MM.1S (cell line): ENCODE measurements at regions not wholly inside any gene's neighbourhood (a gene's known extent, or its start where the extent isn't known, plus 50 kb on each side); places are given as distances from the start of the nearest gene placed in this dataset.

Experiments
- DNase-seq: peaks from one replicate; pipeline ENCODE4 v3.0.0-alpha.2; 2015
- H2AFZ ChIP-seq: fragments of 300-600 bp; sonication (generic); 2 replicates; pipeline ENCODE4 v1.6.0; 2016; ENCODE audit warnings: antibody characterized with exemption, low read length
- H3F3A ChIP-seq: fragments of 300-600 bp; sonication (generic); 2 replicates; pipeline ENCODE4 v1.6.1; 2016; ENCODE audit warnings: mild to moderate bottlenecking, antibody characterized with exemption, low read length, moderate library complexity, mixed read lengths; ENCODE audit not compliant: insufficient read depth
- H3K27ac ChIP-seq: fragments of 300-600 bp; sonication (generic); 2 replicates; pipeline ENCODE4 v1.5.1; 2016; ENCODE audit warnings: mild to moderate bottlenecking, low read length
- H3K27me3 ChIP-seq: fragments of 300-600 bp; sonication (generic); replicated peaks from 2 replicates; pipeline ENCODE4 v1.6.0; 2016; ENCODE audit warnings: low read length; ENCODE audit not compliant: insufficient read depth
- H3K36me3 ChIP-seq: fragments of 300-600 bp; sonication (generic); replicated peaks from 2 replicates; pipeline ENCODE4 v1.6.1; 2016; ENCODE audit warnings: mild to moderate bottlenecking, low read length, mixed read lengths; ENCODE audit not compliant: insufficient read depth
- H3K4me1 ChIP-seq: fragments of 300-600 bp; sonication (generic); 2 replicates; pipeline ENCODE4 v1.6.1; 2016; ENCODE audit warnings: low read length, mixed read lengths
- H3K4me2 ChIP-seq: fragments of 300-600 bp; sonication (generic); 2 replicates; pipeline ENCODE4 v1.6.0; 2016; ENCODE audit warnings: low read depth, low read length
- H3K4me3 ChIP-seq: fragments of 300-600 bp; sonication (generic); 2 replicates; pipeline ENCODE4 v1.5.1; 2016; ENCODE audit warnings: low read length, mixed read lengths
- H3K79me2 ChIP-seq: fragments of 300-600 bp; sonication (generic); 2 replicates; pipeline ENCODE4 v1.6.1; 2016; ENCODE audit warnings: mixed run types, low read length, mixed read lengths
- H3K9ac ChIP-seq: fragments of 300-600 bp; sonication (generic); 2 replicates; pipeline ENCODE4 v1.6.1; 2016; ENCODE audit warnings: low read length, mixed read lengths
- H3K9me2 ChIP-seq: fragments of 300-600 bp; sonication (generic); replicated peaks from 2 replicates; pipeline ENCODE4 v1.6.1; 2016; ENCODE audit warnings: mild to moderate bottlenecking, low read length, mixed read lengths; ENCODE audit not compliant: insufficient read depth
- H3K9me3 ChIP-seq: fragments of 300-600 bp; sonication (generic); replicated peaks from 2 replicates; pipeline ENCODE4 v1.6.1; 2016; ENCODE audit warnings: mild to moderate bottlenecking, low read length, mixed read lengths; ENCODE audit not compliant: insufficient read depth
- H4K20me1 ChIP-seq: fragments of 300-600 bp; sonication (generic); 2 replicates; pipeline ENCODE4 v1.6.1; 2016; ENCODE audit warnings: mild to moderate bottlenecking, low read length, moderate library complexity, mixed read lengths; ENCODE audit not compliant: insufficient read depth
- EZH2 ChIP-seq: fragments of 300-600 bp; sonication (generic); optimal IDR thresholded peaks from 2 replicates; pipeline ENCODE3; 2017; ENCODE audit warnings: low read depth, mild to moderate bottlenecking, antibody characterized with exemption, low read length, mixed read lengths
- EZH2phosphoT487 ChIP-seq: fragments of 300-600 bp; sonication (generic); IDR thresholded peaks from 2 replicates; pipeline ENCODE4 v1.6.1; 2018; ENCODE audit warnings: antibody characterized with exemption, low read length
- TF ChIP-seq, protein P1 (sequence below): fragments of 300-600 bp; sonication (generic); IDR thresholded peaks from 2 replicates; pipeline ENCODE4 v1.5.1; 2016; ENCODE audit warnings: antibody characterized with exemption, low read length, mixed read lengths

DNA sequence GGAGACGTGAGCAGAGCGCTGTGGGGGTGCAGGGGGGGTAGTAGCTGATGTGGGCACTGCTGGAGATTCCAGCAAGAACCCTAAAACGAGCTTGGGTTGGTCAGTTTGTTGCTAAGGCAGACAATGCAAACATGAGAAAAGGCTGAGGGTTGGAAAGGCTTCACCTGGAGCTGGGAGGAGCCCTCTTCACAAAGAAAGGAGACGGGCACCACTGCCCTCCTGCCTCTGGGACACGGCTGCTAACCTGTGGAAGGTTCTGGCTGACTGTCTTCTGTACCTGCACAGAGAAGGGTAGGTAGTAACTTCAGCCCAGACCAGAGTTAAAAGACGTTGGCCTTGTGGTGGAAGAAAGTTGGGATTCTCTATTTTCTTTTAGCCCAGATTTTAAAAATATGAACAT, 108.7 kb downstream of the SUCLA2 start:
- Histone ChIP-seq H3K9ac (no peak overlapping the region), H3K4me2 (no peak overlapping the region), H3K36me3 (no peaks in the 10 kb centered on the region), H3F3A (no peaks in the 10 kb centered on the region), H3K4me1 (no peaks in the 10 kb centered on the region), H3K9me2 (no peaks in the 10 kb centered on the region), H3K4me3 (no peak overlapping the region), H3K79me2 (no peaks in the 10 kb centered on the region), H3K9me3 (no peaks in the 10 kb centered on the region), H2AFZ (no peak overlapping the region), H3K27ac (no peak overlapping the region), H4K20me1 (no peaks in the 10 kb centered on the region), H3K27me3 (no peaks in the 10 kb centered on the region)
- TF ChIP-seq EZH2 (no peak), EZH2phosphoT487 (no peak)
- TF ChIP-seq, protein P1, sequence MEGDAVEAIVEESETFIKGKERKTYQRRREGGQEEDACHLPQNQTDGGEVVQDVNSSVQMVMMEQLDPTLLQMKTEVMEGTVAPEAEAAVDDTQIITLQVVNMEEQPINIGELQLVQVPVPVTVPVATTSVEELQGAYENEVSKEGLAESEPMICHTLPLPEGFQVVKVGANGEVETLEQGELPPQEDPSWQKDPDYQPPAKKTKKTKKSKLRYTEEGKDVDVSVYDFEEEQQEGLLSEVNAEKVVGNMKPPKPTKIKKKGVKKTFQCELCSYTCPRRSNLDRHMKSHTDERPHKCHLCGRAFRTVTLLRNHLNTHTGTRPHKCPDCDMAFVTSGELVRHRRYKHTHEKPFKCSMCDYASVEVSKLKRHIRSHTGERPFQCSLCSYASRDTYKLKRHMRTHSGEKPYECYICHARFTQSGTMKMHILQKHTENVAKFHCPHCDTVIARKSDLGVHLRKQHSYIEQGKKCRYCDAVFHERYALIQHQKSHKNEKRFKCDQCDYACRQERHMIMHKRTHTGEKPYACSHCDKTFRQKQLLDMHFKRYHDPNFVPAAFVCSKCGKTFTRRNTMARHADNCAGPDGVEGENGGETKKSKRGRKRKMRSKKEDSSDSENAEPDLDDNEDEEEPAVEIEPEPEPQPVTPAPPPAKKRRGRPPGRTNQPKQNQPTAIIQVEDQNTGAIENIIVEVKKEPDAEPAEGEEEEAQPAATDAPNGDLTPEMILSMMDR, result no peak
- no peak for DNase-seq

DNA sequence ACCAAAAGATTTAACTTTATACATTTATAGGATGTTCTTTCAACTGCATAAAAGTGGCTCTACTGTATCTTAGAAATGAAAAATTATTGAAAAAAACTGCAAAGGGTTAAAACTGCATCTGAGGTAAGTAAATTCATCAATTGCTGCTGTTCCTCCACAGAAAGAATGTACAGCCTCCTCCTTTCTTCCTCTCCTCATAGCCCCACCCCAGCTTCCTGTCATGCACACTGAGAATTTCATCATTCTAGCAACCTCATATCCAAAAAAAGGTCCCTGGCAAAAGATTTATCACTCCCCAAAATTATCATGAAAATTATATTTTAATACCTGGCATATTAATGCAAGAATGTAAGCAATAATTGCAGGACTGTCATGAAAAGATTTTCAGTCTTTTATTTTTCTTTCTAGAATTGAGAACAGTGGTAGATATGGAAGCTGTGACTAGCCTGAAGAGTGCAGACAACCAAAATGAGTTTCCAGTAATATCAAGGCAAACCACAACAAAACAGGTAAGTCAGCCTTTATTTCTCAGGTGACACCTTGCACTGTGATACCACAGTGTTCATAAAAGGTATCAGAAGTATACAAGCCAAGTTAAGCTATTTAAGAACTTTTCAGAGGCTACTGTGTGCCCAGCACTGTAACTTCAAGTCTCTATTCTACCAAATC, 110.8 kb downstream of the SUCLA2 start:
- Histone ChIP-seq H2AFZ (no peak overlapping the region), H3K79me2 (no peaks in the 10 kb centered on the region), H3K9me2 (no peaks in the 10 kb centered on the region), H3K36me3 (no peaks in the 10 kb centered on the region), H3K9me3 (no peaks in the 10 kb centered on the region), H3K4me3 (no peak overlapping the region), H3K4me2 (no peak overlapping the region), H4K20me1 (no peaks in the 10 kb centered on the region), H3K4me1 (no peaks in the 10 kb centered on the region), H3K27me3 (no peaks in the 10 kb centered on the region), H3K27ac (peak overlapping the region; percentile 6; the same call in 1 of the 2 replicates), H3F3A (no peaks in the 10 kb centered on the region), H3K9ac (no peak overlapping the region)
- DNase-seq, result no peak
- TF ChIP-seq, protein P1, result no peak
- no peak for TF ChIP-seq EZH2phosphoT487
- TF ChIP-seq EZH2, result no peak

GRCh38 chr13:47886314-47886713, 114.8 kb downstream of the SUCLA2 start:
- Histone ChIP-seq H3K27me3 (no peaks in the 10 kb centered on the region), H4K20me1 (no peaks in the 10 kb centered on the region), H3K9me2 (no peaks in the 10 kb centered on the region), H3K36me3 (no peaks in the 10 kb centered on the region), H3K4me1 (no peaks in the 10 kb centered on the region), H3K4me2 (no peak overlapping the region), H3F3A (no peaks in the 10 kb centered on the region), H3K4me3 (no peak overlapping the region), H3K9me3 (no peaks in the 10 kb centered on the region), H3K27ac (no peak overlapping the region), H3K9ac (no peak overlapping the region), H2AFZ (no peak overlapping the region), H3K79me2 (no peaks in the 10 kb centered on the region)
- TF ChIP-seq EZH2 (no peak), EZH2phosphoT487 (no peak)
- TF ChIP-seq, protein P1, result no peak
- no peak for DNase-seq
